ENCODE measurements at regions not wholly inside any gene's neighbourhood (a gene's known extent, or its start where the extent isn't known, plus 50 kb on each side); places are given as distances from the start of the nearest gene placed in this dataset.
"Not testable (repeated sequence)": the region's sequence is repeated elsewhere in the genome, so short reads cannot be mapped to it uniquely, and the experiment has no call there.

- no peak for DNase-seq (ENCODE audit: low read depth in 2 of 2)
Measured at GRCh38 chr1:143619851-143620250, 351.9 kb downstream of the FAM72C start.

GRCh38 chr1:143611159-143611558, 360.6 kb downstream of the FAM72C start:
- no peak for DNase-seq (ENCODE audit: low read depth in 2 of 2)

DNA sequence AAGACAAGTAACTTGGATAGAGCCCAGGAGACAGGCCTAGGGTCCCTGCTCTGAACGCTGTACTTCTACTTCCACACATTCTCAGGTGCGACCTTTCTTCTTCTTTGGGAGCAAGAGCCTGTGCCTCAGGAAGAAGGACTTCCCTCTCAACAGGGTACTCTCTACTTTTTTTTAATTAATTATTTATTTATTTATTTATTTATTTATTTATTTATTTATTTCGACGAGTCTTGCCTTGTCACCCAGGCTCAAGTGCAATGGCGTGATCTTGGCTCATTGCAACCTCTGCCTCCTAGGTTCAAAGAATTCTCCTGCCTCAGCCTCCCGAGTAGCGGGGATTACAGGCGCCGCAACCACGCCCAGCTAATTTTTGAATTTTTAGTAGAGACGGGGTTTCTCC, 361.6 kb downstream of the FAM72C start:
- no peak for DNase-seq (ENCODE audit: low read depth in 2 of 2)

DNA sequence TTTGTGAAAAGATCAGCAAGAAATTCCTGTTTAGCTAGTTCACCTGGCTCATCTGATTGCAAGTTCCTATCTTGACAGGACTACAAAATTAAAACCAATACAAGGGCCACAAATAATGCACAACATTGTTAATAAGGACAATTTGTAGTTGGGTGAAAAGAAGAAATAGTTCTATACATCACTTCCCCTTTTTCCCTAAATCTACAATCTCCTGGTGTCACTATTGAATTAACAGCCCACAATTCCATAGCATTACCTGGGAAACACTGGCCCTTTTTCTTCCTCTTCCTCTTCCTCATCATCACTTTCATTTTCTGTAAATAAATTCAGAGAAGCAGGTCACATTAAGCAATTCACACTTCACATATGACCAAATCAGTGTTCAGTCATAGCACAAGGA, 366.9 kb downstream of the FAM72C start:
- no peak for DNase-seq (ENCODE audit: low read depth in 2 of 2)

GRCh38 chr1:143584508-143584907, 387.3 kb downstream of the FAM72C start:
- DNase-seq (ENCODE audit: low read depth in 2 of 2), result no peak

- no peak for DNase-seq (ENCODE audit: low read depth in 2 of 2)
Measured at GRCh38 chr1:143574891-143575520, 396.8 kb downstream of the FAM72C start.

DNA sequence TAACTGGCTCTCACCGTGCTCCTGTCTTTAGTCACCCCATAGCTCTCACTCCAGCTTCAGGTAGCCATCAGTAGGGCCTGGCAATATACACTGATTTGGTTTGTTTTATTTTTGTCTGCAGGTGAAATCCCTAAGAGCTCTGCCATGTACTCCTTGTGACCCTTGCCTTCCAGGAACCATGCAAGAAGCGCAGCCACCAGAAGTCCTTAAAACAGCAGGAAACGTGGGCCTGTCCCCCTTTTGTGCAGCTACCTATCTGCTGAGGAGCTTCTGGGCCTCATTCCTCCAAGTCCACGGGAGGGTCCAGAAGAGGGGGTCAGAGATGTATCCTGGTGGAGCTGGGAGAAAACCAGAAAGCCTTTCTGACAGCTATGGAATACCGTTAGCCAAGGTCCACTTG, 399.1 kb downstream of the FAM72C start:
- DNase-seq (ENCODE audit: low read depth in 2 of 2), result not testable (repeated sequence)

DNA sequence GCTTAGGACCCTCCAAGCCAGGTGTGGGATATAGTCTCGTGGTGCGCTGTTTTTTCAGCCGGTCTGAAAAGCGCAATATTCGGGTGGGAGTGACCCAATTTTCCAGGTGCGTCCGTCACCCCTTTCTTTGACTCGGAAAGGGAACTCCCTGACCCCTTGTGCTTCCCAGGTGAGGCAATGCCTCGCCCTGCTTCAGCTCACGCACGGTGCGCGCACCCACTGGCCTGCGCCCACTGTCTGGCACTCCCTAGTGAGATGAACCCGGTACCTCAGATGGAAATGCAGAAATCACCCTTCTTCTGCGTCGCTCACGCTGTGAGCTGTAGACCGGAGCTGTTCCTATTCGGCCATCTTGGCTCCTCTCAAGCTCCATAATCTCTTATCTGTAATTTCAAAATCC, 408.0 kb downstream of the FAM72C start:
- not testable (repeated sequence) for DNase-seq (ENCODE audit: low read depth in 2 of 2)

- DNase-seq (ENCODE audit: low read depth in 2 of 2), result no peak
Measured at GRCh38 chr1:143553627-143554026, 418.2 kb downstream of the FAM72C start.

- DNase-seq (ENCODE audit: low read depth in 2 of 2), result not testable (repeated sequence)
Measured at GRCh38 chr1:143504703-143505102, 467.1 kb downstream of the FAM72C start.

DNA sequence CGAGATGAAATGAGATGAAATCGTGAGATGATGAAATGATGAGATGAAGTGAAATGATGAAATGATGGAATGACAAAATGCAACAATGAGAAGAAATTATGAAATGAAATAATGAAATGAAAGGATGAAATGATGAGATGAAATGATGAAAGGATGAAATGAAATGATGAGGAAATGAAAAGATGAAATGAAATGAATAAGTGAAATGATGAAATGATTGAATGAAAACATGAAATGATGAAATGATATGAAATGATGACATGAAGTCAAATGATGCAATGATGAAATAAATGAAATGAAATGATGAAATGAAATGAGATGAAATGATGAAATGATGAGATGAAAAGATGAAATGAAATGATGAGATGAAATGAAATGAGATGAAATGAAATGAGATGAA, 467.7 kb downstream of the FAM72C start:
- not testable (repeated sequence) for DNase-seq (ENCODE audit: low read depth in 2 of 2)

- DNase-seq (ENCODE audit: low read depth in 2 of 2), result not testable (repeated sequence)
Measured at GRCh38 chr1:143503048-143503447, 468.7 kb downstream of the FAM72C start.

GRCh38 chr1:143502038-143502437, 469.7 kb downstream of the FAM72C start:
- not testable (repeated sequence) for DNase-seq (ENCODE audit: low read depth in 2 of 2)

DNA sequence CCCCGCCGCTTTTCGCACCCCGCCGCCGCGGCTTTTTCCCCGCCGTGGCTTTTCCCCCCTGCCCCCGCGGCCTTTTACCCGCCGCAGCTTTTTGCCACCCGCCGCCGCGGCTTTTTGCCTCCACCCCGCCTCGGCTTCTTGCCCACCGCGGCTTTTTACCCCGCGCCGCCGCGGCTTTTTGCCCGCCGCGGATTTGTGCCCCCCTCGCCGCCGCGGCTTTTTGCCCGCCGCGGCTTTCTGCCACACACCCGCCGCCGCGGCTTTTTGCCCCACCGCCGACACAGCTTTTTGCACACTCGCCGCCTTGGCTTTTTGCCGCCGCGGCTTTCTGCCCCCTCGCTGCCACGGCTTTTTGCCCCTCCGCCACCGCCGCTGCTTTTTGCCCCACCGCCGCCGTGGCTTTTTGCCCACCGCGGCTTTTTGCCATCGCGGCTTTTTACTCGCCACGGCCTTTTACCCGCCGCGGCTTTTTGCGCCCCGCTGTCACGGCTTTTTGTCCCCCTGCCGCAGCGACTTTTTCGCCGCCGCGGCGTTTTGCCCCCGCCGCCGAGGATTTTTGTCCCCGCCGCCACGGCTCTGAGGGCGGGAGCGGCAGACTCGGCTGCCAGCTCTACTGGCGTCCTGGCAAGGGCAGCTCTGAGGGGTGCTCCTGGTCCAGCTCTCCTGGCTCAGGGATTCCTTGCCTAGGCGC, 473.6 kb downstream of the FAM72C start:
- DNase-seq (ENCODE audit: low read depth in 2 of 2), result not testable (repeated sequence)

DNA sequence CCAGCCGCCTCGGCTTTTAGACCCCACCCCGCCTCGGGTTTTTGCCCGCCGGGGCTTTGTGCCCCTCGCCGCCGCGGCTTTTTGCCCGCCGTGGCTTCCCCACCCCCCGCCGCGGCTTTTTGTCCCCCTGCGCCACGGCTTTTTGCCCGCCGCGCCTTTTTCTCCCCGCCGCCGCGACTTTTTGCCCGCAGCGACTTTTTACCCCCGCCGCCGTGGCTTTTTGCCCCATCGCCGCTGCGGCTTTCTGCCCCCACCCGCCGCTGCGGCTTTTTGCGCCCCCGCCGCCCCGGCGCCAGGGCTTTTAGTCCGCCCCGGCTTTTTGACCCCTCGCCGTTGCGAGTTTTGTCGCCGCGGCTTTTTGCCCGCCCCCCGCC, 474.4 kb downstream of the FAM72C start:
- no peak for DNase-seq (ENCODE audit: low read depth in 2 of 2)

DNA sequence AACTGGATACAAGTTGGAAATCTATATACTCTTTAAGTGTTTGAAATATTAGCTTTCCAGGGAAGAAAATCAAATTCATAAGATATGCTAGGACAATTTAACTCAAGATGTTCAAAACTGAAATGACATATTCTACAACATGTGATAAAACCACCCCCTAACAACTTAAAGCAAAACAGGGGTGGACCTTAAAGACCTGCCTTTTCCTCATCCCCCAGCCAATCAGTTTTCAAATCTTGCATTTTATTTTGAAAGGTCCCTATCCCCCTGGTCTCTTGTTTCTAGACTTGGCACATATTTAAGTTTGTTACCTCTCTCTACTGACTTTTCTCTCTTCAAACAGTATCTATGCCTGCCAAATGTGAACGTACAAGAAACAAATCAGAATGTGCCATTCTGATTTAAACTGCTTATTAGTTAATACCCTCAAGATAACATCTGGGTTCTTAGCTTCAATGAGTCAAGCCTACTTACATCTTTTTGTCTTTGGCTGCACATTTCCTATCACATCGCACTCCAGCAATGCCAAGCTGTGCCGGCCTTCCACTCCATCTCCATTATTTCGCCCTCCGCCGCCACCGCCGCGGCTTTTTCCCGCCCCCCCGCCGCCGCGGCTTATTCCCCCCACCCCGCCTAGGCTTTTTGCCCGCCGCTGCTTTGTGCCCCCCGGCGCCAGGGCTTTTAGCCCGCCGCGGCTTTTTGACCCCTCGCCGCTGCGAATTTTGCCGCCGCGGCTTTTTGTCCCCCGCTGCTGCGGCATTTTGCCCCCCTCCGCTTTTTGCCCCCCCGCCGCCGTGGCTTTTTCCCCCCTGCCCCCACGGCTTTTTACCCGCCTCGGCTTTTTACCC, 475.0 kb downstream of the FAM72C start:
- DNase-seq (ENCODE audit: low read depth in 2 of 2), result not testable (repeated sequence)
